NB4 (cell line): ENCODE measurements at regions not wholly inside any gene's neighbourhood (a gene's known extent, or its start where the extent isn't known, plus 50 kb on each side); places are given as distances from the start of the nearest gene placed in this dataset.
A peak's percentile ranks its signal among the peaks of the same experiment; 100 is the strongest.

Experiments
- DNase-seq: peaks from one replicate; pipeline ENCODE4 v3.0.0; 2010; ENCODE audit warnings: low read depth
- H3K4me3 ChIP-seq: one replicate; pipeline ENCODE4 v1.5.1; 2011; ENCODE audit warnings: mild to moderate bottlenecking, low read depth, low read length, moderate library complexity
- MYC ChIP-seq: IDR thresholded peaks from 2 replicates; pipeline ENCODE4 v1.6.1; 2011; ENCODE audit warnings: low read depth, low read length
- POLR2A ChIP-seq: IDR thresholded peaks from 2 replicates; pipeline ENCODE4 v1.6.1; 2011; ENCODE audit warnings: mild to moderate bottlenecking; ENCODE audit not compliant: insufficient read length; ENCODE audit errors: extremely low read depth
- TF ChIP-seq, protein P1 (sequence below): IDR thresholded peaks from 2 replicates; pipeline ENCODE4 v1.6.1; 2011; ENCODE audit warnings: low read depth, low read length
- TF ChIP-seq, protein P2 (sequence below): IDR thresholded peaks from one replicate; pipeline ENCODE4 v1.5.1; 2012; ENCODE audit warnings: low read depth, low read length

DNA sequence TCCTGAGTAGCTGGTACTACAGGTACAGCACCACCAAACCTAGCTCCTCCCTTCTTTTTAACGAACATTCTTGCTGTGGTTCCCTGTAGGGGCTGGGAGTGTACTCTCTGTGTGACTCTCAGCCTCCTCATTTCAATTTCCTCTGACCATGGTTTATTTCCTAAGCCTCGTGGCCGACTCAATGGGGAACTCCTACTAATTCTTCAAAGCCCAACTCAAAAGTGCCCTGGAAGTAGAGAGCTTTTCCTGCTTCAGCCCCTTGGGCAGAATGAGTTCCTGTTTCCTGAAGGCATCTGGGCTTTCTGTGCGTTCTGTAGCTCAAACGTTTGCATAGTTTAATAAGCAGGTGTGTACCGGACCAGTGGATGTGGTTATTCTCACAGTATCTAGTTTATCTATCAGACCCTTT lies 70.9 kb upstream of the ACOT11 start:
- peak; percentile 76 for DNase-seq
- TF ChIP-seq, protein P1, sequence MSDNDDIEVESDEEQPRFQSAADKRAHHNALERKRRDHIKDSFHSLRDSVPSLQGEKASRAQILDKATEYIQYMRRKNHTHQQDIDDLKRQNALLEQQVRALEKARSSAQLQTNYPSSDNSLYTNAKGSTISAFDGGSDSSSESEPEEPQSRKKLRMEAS: no peak
- TF ChIP-seq, protein P2, sequence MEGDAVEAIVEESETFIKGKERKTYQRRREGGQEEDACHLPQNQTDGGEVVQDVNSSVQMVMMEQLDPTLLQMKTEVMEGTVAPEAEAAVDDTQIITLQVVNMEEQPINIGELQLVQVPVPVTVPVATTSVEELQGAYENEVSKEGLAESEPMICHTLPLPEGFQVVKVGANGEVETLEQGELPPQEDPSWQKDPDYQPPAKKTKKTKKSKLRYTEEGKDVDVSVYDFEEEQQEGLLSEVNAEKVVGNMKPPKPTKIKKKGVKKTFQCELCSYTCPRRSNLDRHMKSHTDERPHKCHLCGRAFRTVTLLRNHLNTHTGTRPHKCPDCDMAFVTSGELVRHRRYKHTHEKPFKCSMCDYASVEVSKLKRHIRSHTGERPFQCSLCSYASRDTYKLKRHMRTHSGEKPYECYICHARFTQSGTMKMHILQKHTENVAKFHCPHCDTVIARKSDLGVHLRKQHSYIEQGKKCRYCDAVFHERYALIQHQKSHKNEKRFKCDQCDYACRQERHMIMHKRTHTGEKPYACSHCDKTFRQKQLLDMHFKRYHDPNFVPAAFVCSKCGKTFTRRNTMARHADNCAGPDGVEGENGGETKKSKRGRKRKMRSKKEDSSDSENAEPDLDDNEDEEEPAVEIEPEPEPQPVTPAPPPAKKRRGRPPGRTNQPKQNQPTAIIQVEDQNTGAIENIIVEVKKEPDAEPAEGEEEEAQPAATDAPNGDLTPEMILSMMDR: no peak
- TF ChIP-seq MYC (no peak; the same call in 1 of the 2 replicates), POLR2A (no peak)
- no peak overlapping the region for H3K4me3 ChIP-seq

DNA sequence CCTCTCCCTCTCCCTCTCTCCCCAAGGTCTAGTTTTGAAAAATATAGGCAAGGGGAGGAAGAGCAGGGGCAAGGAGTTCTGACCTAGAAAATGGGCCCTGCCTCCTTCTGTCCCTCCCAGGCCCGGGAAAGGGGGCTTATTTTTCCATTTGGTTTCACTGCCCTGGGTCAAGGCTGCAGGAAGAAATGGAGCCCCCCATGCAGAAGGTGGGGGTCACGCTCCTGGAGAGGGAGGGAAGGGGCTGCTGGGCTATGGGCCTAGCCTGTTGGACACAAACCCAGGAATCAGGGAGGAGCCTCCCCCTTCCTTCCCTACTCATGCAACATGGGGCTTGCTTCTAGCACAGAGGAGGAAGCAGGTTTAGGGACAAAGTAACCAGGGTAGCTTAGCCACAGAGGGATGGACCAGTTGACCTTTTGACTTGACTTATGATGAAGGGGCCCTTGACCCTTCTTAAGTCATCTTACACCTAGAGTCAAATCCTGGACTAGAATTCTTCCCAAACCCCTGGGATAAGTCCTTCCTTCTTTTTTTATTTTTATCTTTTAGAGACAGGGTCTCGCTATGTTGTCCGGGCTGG lies 70.4 kb upstream of the SSBP3 start:
- TF ChIP-seq MYC (no peak), POLR2A (no peak)
- TF ChIP-seq, protein P2: no peak
- TF ChIP-seq, protein P1: no peak
- DNase-seq: no peak

DNA sequence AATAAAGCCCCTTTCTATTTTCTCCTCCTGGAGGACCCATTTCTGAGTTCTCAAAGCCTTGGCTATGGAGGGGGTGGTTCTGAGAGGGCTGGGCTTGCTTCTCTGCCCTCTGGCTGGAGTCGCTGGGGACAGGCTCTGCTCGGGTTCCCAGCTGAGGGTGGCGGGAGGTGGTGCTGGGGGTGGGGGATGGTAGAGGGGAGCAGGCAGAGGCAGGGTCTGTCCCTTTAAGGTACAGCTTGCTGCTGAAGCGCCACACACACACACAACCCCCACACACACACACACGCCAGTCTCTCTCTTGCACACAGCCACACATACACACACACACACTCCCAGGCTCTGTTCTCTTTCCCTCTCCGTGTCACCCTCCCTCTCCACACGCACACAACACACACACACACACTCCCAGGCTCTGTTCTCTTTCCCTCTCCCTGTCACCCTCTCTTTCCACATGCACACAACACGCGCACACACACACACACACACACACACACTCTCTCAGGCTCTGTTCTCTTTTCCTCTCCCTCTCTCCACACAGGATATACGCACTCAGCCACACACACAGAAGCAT lies 69.8 kb upstream of the SSBP3 start:
- TF ChIP-seq, protein P2: no peak
- no peak for TF ChIP-seq MYC
- no peak for TF ChIP-seq POLR2A
- TF ChIP-seq, protein P1: no peak
- DNase-seq: no peak
- H3K4me3 ChIP-seq: no peak overlapping the region

More for the DNA sequence above, 70.4 kb upstream of the SSBP3 start:
- no peak overlapping the region for H3K4me3 ChIP-seq

DNA sequence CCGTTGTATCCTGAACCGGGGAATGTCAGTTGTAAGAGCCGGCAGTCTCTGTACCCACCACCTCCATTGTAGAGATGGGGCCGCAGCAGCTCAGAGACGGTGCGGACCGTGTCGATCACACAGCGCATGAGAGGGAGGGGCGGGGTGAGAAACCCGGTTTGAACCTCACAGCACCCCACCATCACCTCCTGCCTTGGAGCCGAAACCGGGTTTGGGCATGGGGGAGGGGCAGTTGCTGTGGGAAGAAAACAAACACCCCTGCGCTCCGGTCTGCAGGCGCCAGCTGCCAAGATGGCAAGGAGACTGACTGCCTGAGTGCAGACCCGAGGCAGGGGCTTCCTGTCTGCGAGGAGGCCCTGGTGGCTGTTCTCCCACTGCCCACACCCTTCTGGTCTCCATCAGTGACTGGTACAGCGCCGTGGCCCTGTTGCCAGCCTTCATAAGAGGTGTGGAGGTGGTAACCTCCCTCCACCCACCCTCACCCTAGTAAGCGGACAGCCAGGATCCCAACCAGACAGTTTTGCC lies 69.2 kb upstream of the SSBP3 start:
- no peak overlapping the region for H3K4me3 ChIP-seq
- TF ChIP-seq POLR2A: no peak
- TF ChIP-seq, protein P2: no peak
- TF ChIP-seq MYC: no peak
- TF ChIP-seq, protein P1: no peak
- DNase-seq: no peak

DNA sequence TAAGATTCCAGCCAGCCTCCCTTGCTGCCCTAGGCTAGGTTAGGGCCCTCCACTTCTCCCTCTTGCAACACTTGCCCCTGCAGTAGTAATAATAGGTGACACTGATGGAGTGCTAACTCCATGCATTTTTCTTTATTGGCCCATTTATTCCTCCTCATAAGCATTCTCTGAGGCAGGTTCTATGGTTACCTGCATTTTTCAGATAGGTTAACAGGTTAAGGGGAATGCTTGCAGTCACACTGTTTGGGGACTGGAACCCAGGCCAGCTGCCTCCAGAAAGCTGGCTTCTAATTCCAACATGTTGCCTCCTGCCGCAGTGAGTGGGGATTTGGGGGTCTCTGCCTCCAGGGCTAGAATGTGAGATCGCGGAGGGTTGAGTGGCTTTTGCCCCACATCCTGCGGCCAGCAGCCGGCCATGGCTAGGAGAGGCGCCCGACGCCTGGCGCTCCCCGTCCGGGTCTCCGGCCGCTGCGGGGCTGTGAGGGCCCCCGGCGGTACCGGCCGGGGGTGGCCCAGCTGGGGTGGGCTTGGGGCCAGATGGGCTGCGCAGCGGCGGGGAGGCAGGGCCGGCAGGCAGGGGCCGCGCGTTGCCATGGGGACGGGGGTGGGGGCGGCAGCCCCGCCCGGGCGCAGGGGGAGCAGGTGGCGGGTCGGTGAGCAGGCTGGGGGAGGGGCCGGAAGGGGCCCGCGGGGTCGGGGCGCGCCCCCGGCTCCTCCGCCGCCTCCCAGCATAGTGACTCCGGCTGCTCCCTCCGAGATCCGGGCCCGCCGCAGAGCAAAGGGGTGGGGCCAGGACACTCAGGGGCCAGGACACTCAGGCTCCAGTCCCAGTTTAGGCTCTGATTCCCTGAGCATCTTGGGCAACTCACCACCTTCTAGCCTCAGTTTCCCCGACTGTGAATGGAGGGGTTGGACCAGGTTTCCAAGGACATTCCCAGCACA lies 68.4 kb upstream of the SSBP3 start:
- no peak for DNase-seq
- TF ChIP-seq, protein P2: no peak
- H3K4me3 ChIP-seq: no peak overlapping the region
